H1 (cell line): ENCODE measurements at regions not wholly inside any gene's neighbourhood (a gene's known extent, or its start where the extent isn't known, plus 50 kb on each side); places are given as distances from the start of the nearest gene placed in this dataset.
A peak's percentile ranks its signal among the peaks of the same experiment; 100 is the strongest.

Experiments used
- CHD7 ChIP-seq: fragments of 300-600 bp; sonication (generic); IDR thresholded peaks from 2 replicates; pipeline ENCODE4 v1.7.1; 2012; ENCODE audit warnings: low read length, moderate library complexity, mild to moderate bottlenecking, inconsistent platforms; ENCODE audit not compliant: insufficient replicate concordance
- CTBP2 ChIP-seq: IDR thresholded peaks from 2 replicates; pipeline ENCODE4 v1.7.0; 2011; ENCODE audit warnings: borderline replicate concordance, mild to moderate bottlenecking, moderate library complexity, mixed read lengths, low read length; ENCODE audit not compliant: insufficient read depth, insufficient read length
- CTCF ChIP-seq, 3 experiments: IDR thresholded peaks; 1 replicate in 2 of 3; 2 replicates in 1 of 3; pipeline versions ENCODE4 v1.5.1 to v1.6.1; 2011; ENCODE audit warnings: low read length in 3 of 3, mild to moderate bottlenecking in 3 of 3, inconsistent platforms in 2 of 3, low read depth in 1 of 3, moderate library complexity in 1 of 3; ENCODE audit not compliant: insufficient read depth in 1 of 3; ENCODE audit errors: control extremely low read depth in 1 of 3
- GTF2F1 ChIP-seq: IDR thresholded peaks from 2 replicates; pipeline ENCODE4 v1.6.1; 2012; ENCODE audit warnings: low read depth, low read length, improper control_type of control experiment, borderline replicate concordance
- POLR2A ChIP-seq, 2 experiments: IDR thresholded peaks; 1 replicate in 1 of 2; 2 replicates in 1 of 2; pipeline ENCODE4 v1.6.1; 2011; ENCODE audit warnings: low read depth in 2 of 2, low read length in 2 of 2, mild to moderate bottlenecking in 2 of 2; ENCODE audit errors: control extremely low read depth in 1 of 2
- POLR2AphosphoS5 ChIP-seq: IDR thresholded peaks from 2 replicates; pipeline ENCODE4 v1.6.1; 2011; ENCODE audit warnings: low read depth, low read length
- SIRT6 ChIP-seq: IDR thresholded peaks from one replicate; pipeline ENCODE4 v1.7.1; 2012; ENCODE audit warnings: low read length, inconsistent platforms
- SP2 ChIP-seq: IDR thresholded peaks from 2 replicates; pipeline ENCODE4 v1.6.1; 2012; ENCODE audit warnings: mild to moderate bottlenecking, low read length, inconsistent platforms

GRCh38 chr6:28720357-28721231 lies 194.9 kb downstream of the GPX5 start (continued):
- TF ChIP-seq CHD7 (no peak), GTF2F1 (no peak), CTBP2 (no peak), POLR2A (IDR thresholded peaks at IDR 0.05; ENCODE audit: control extremely low read depth in 1 of 2, low read depth in 2 of 2, low read length in 2 of 2) (peak in 1 of 2 experiments; percentile 77; a peak in 2 of 3 replicates), CTCF (IDR thresholded peaks at IDR 0.05; ENCODE audit: control extremely low read depth in 1 of 3, insufficient read depth in 1 of 3, low read depth in 1 of 3, low read length in 3 of 3) (no peak), SIRT6 (no peak), POLR2AphosphoS5 (peak; percentile 61; the same call in 1 of the 2 replicates), SP2 (no peak)
